HS-5 (cell line): ENCODE measurements at regions not wholly inside any gene's neighbourhood (a gene's known extent, or its start where the extent isn't known, plus 50 kb on each side); places are given as distances from the start of the nearest gene placed in this dataset.
"Not testable (repeated sequence)": the region's sequence is repeated elsewhere in the genome, so short reads cannot be mapped to it uniquely, and the experiment has no call there.

Source experiments
- DNase-seq: peaks from one replicate; pipeline ENCODE4 v3.0.0-alpha.2; 2012; ENCODE audit warnings: low read depth

- no peak for DNase-seq
These were observed 130.6 kb upstream of the FHIT start for GRCh38 chr3:61381745-61382392.

- no peak for DNase-seq
These were observed 136.6 kb upstream of the FHIT start for GRCh38 chr3:61387817-61388216.

- not testable (repeated sequence) for DNase-seq
These were observed 142.3 kb upstream of the FHIT start for GRCh38 chr3:61393480-61393947.

GRCh38 chr3:61401359-61401758, 150.1 kb upstream of the FHIT start:
- DNase-seq: no peak

- DNase-seq: no peak
These were observed 154.0 kb upstream of the PTPRG start for GRCh38 chr3:61407397-61407796.

GRCh38 chr3:61409638-61410037, 151.7 kb upstream of the PTPRG start:
- DNase-seq: no peak

- not testable (repeated sequence) for DNase-seq
These were observed 151.0 kb upstream of the PTPRG start for GRCh38 chr3:61410358-61410757.

GRCh38 chr3:61411009-61411662, 150.2 kb upstream of the PTPRG start:
- no peak for DNase-seq

- no peak for DNase-seq
These were observed 146.9 kb upstream of the PTPRG start for GRCh38 chr3:61414456-61414855.

GRCh38 chr3:61415201-61415600, 146.2 kb upstream of the PTPRG start:
- no peak for DNase-seq

- no peak for DNase-seq
These were observed 144.8 kb upstream of the PTPRG start for GRCh38 chr3:61416618-61417017.

- no peak for DNase-seq
These were observed 144.0 kb upstream of the PTPRG start for GRCh38 chr3:61417352-61417751.

- DNase-seq: no peak
These were observed 141.1 kb upstream of the PTPRG start for GRCh38 chr3:61420136-61420759.

- DNase-seq: no peak
These were observed 138.3 kb upstream of the PTPRG start for GRCh38 chr3:61422945-61423673.

- no peak for DNase-seq
These were observed 136.0 kb upstream of the PTPRG start for GRCh38 chr3:61425356-61425755.

- no peak for DNase-seq
These were observed 132.3 kb upstream of the PTPRG start for GRCh38 chr3:61429106-61429505.

- not testable (repeated sequence) for DNase-seq
These were observed 126.5 kb upstream of the PTPRG start for GRCh38 chr3:61434901-61435300.

GRCh38 chr3:61435361-61435760, 126.0 kb upstream of the PTPRG start:
- DNase-seq: not testable (repeated sequence)

GRCh38 chr3:61438253-61439121, 122.9 kb upstream of the PTPRG start:
- DNase-seq: no peak

- no peak for DNase-seq
These were observed 122.3 kb upstream of the PTPRG start for GRCh38 chr3:61439122-61439458.

- DNase-seq: no peak
These were observed 118.7 kb upstream of the PTPRG start for GRCh38 chr3:61442696-61443095.

GRCh38 chr3:61443886-61444285, 117.5 kb upstream of the PTPRG start:
- DNase-seq: no peak
